Thyroid gland (tissue), 4 donors: ENCODE measurements at regions not wholly inside any gene's neighbourhood (a gene's known extent, or its start where the extent isn't known, plus 50 kb on each side); places are given as distances from the start of the nearest gene placed in this dataset.

Experiments
- DNase-seq, 2 donors: peaks; one replicate each; pipeline ENCODE4 v3.0.0-alpha.2; 2019
- H3K27ac ChIP-seq, 3 donors: fragments of 200-600 bp; sonication (generic); 1 replicate in 2 of 3; 2 replicates in 1 of 3; pipeline ENCODE4 v1.5.1; 2016 to 2019; ENCODE audit warnings: mild to moderate bottlenecking in 1 of 3, moderate library complexity in 1 of 3
- H3K27me3 ChIP-seq: fragments of 200-600 bp; sonication (generic); one replicate; pipeline ENCODE4 v1.5.1; 2019
- H3K36me3 ChIP-seq, 2 donors: fragments of 200-600 bp; sonication (generic); one replicate each; pipeline ENCODE4 v1.5.1; 2016 to 2019
- H3K4me1 ChIP-seq, 2 donors: fragments of 200-600 bp; sonication (generic); one replicate each; pipeline ENCODE4 v1.5.1; 2017 to 2019
- H3K4me3 ChIP-seq, 3 donors: fragments of 200-600 bp; sonication (generic); replicated peaks in 1 of 3; 1 replicate in 2 of 3; 2 replicates in 1 of 3; pipeline ENCODE4 v1.5.1; 2016; ENCODE audit warnings: mild to moderate bottlenecking in 1 of 3
- H3K9me3 ChIP-seq: fragments of 200-600 bp; sonication (generic); one replicate; pipeline ENCODE4 v1.5.1; 2017
- CTCF ChIP-seq, 6 experiments: fragments of 200-600 bp in 3 of 6; fragments of 450-650 bp in 3 of 6; sonication (generic) in 3 of 6; IDR thresholded peaks; one replicate each; pipeline ENCODE4 v1.5.1; 2016 to 2019; ENCODE audit warnings: antibody characterized with exemption in 6 of 6, mild to moderate bottlenecking in 2 of 6, inconsistent platforms in 1 of 6, moderate library complexity in 1 of 6
- POLR2A ChIP-seq, 2 donors: fragments of 450-650 bp; IDR thresholded peaks; one replicate each; pipeline ENCODE4 v1.6.1; 2017; ENCODE audit warnings: antibody characterized with exemption in 2 of 2, mild to moderate bottlenecking in 2 of 2, moderate library complexity in 1 of 2
- WGBS, 2 donors: methylation state at CpG; one replicate each; pipeline ENCODE4 v1.1.5; 2017; 5-methylcytosine and 5-hydroxymethylcytosine counted together
- intact Hi-C: fragments of 100-400 bp; cut with DNase I; formaldehyde crosslinking; loops from one replicate; pipeline ENCODE4 v1.15.1; 2023

GRCh38 chr2:81213598-81213997 lies 909.0 kb upstream of the LRRTM1 start:
- no peak overlapping the region for H3K27ac ChIP-seq
- intact Hi-C loops = no loop called here
- DNase-seq = no peak
- no peaks in the 10 kb centered on the region for H3K9me3 ChIP-seq
- 76 to 85% methylated on average over 2 of the region's 2 CpGs for WGBS, 2 donors
- no peaks in the 10 kb centered on the region for H3K4me1 ChIP-seq
- H3K4me3 ChIP-seq = no peak overlapping the region
- TF ChIP-seq CTCF (IDR thresholded peaks at IDR 0.05) (no peak), POLR2A (IDR thresholded peaks at IDR 0.05) (no peak)
- no peaks in the 10 kb centered on the region for H3K36me3 ChIP-seq
- H3K27me3 ChIP-seq = no peaks in the 10 kb centered on the region

- WGBS, 2 donors = 40 to 67% methylated on average over 4 of the region's 5 CpGs
- TF ChIP-seq POLR2A (IDR thresholded peaks at IDR 0.05) = no peak
- TF ChIP-seq CTCF (IDR thresholded peaks at IDR 0.05) = no peak
- Histone ChIP-seq H3K27ac (no peak overlapping the region), H3K4me3 (no peak overlapping the region), H3K27me3 (no peaks in the 10 kb centered on the region), H3K9me3 (no peaks in the 10 kb centered on the region), H3K4me1 (no peaks in the 10 kb centered on the region), H3K36me3 (no peaks in the 10 kb centered on the region)
- no peak for DNase-seq
- intact Hi-C loops = no loop called here
Measured at GRCh38 chr2:81206216-81206615, 901.7 kb upstream of the LRRTM1 start.

GRCh38 chr2:81196933-81197628 lies 892.5 kb upstream of the LRRTM1 start:
- TF ChIP-seq POLR2A (IDR thresholded peaks at IDR 0.05) (no peak), CTCF (IDR thresholded peaks at IDR 0.05) (no peak)
- intact Hi-C loops = no loop called here
- 93 to 94% methylated on average over 28 to 30 of the region's 30 CpGs for WGBS, 2 donors

GRCh38 chr2:81196383-81196851 lies 891.9 kb upstream of the LRRTM1 start:
- no peaks in the 10 kb centered on the region for H3K27me3 ChIP-seq
- no peaks in the 10 kb centered on the region for H3K36me3 ChIP-seq
- H3K4me3 ChIP-seq = no peak overlapping the region
- 93 to 96% methylated on average over 22 to 25 of the region's 25 CpGs for WGBS, 2 donors
- no peak for DNase-seq
- no peaks in the 10 kb centered on the region for H3K9me3 ChIP-seq
- H3K27ac ChIP-seq = no peak overlapping the region
- intact Hi-C loops = no loop called here
- TF ChIP-seq CTCF (IDR thresholded peaks at IDR 0.05) (no peak), POLR2A (IDR thresholded peaks at IDR 0.05) (no peak)
- no peaks in the 10 kb centered on the region for H3K4me1 ChIP-seq

More at GRCh38 chr2:81196933-81197628, 892.5 kb upstream of the LRRTM1 start:
- Histone ChIP-seq H3K27ac (no peak overlapping the region), H3K36me3 (no peaks in the 10 kb centered on the region), H3K4me1 (no peaks in the 10 kb centered on the region), H3K27me3 (no peaks in the 10 kb centered on the region), H3K4me3 (no peak overlapping the region), H3K9me3 (no peaks in the 10 kb centered on the region)
- no peak for DNase-seq

GRCh38 chr2:81195774-81196382 lies 891.3 kb upstream of the LRRTM1 start:
- DNase-seq = no peak
- intact Hi-C loops = no loop called here
- no peaks in the 10 kb centered on the region for H3K9me3 ChIP-seq
- H3K27me3 ChIP-seq = no peaks in the 10 kb centered on the region
- TF ChIP-seq POLR2A (IDR thresholded peaks at IDR 0.05) = no peak
- no peak for TF ChIP-seq CTCF (IDR thresholded peaks at IDR 0.05)
- H3K36me3 ChIP-seq = no peaks in the 10 kb centered on the region
- H3K4me1 ChIP-seq = no peaks in the 10 kb centered on the region
- 95% methylated on average over 15 to 19 of the region's 19 CpGs for WGBS, 2 donors
- no peak overlapping the region for H3K27ac ChIP-seq
- no peak overlapping the region for H3K4me3 ChIP-seq
